ENCODE measurements at regions not wholly inside any gene's neighbourhood (a gene's known extent, or its start where the extent isn't known, plus 50 kb on each side); places are given as distances from the start of the nearest gene placed in this dataset.

GRCh38 chr4:152024881-152025280 is 264.1 kb upstream of the GATB start:
- Histone ChIP-seq H3K27ac (ENCODE audit: low read depth, low read length) (no peak overlapping the region), H3K9ac (ENCODE audit: low read depth in 1 of 2, low read length in 2 of 2) (no peak overlapping the region), H3K36me3 (ENCODE audit: control insufficient read depth in 1 of 2, insufficient read depth in 2 of 2, low read length in 2 of 2) (no peaks in the 10 kb centered on the region), H3K4me3 (ENCODE audit: low read depth in 1 of 2, low read length in 2 of 2) (no peak overlapping the region), H3K9me3 (ENCODE audit: control insufficient read depth in 1 of 2, low read length in 2 of 2) (no peaks in the 10 kb centered on the region), H3K4me1 (ENCODE audit: control insufficient read depth in 1 of 2, insufficient read depth in 2 of 2, low read length in 2 of 2) (no peaks in the 10 kb centered on the region), H3K27me3 (ENCODE audit: control insufficient read depth in 1 of 2, insufficient read depth in 2 of 2, low read length in 2 of 2) (no peaks in the 10 kb centered on the region)

- H3K4me1 ChIP-seq (ENCODE audit: control insufficient read depth in 1 of 2, insufficient read depth in 2 of 2, low read length in 2 of 2), result no peaks in the 10 kb centered on the region
- H3K9me3 ChIP-seq (ENCODE audit: control insufficient read depth in 1 of 2, low read length in 2 of 2), result no peaks in the 10 kb centered on the region
- H3K27me3 ChIP-seq (ENCODE audit: control insufficient read depth in 1 of 2, insufficient read depth in 2 of 2, low read length in 2 of 2), result no peaks in the 10 kb centered on the region
- no peak overlapping the region for H3K27ac ChIP-seq (ENCODE audit: low read depth, low read length)
- no peak overlapping the region for H3K9ac ChIP-seq (ENCODE audit: low read depth in 1 of 2, low read length in 2 of 2)
- no peak overlapping the region for H3K4me3 ChIP-seq (ENCODE audit: low read depth in 1 of 2, low read length in 2 of 2)
- no peaks in the 10 kb centered on the region for H3K36me3 ChIP-seq (ENCODE audit: control insufficient read depth in 1 of 2, insufficient read depth in 2 of 2, low read length in 2 of 2)
Measured at GRCh38 chr4:152023674-152024073, 262.9 kb upstream of the GATB start.

GRCh38 chr4:152022543-152022942 is 261.7 kb upstream of the GATB start:
- no peaks in the 10 kb centered on the region for H3K9me3 ChIP-seq (ENCODE audit: control insufficient read depth in 1 of 2, low read length in 2 of 2)
- no peak overlapping the region for H3K9ac ChIP-seq (ENCODE audit: low read depth in 1 of 2, low read length in 2 of 2)
- H3K4me3 ChIP-seq (ENCODE audit: low read depth in 1 of 2, low read length in 2 of 2), result no peak overlapping the region
- no peaks in the 10 kb centered on the region for H3K27me3 ChIP-seq (ENCODE audit: control insufficient read depth in 1 of 2, insufficient read depth in 2 of 2, low read length in 2 of 2)
- no peak overlapping the region for H3K27ac ChIP-seq (ENCODE audit: low read depth, low read length)
- no peaks in the 10 kb centered on the region for H3K36me3 ChIP-seq (ENCODE audit: control insufficient read depth in 1 of 2, insufficient read depth in 2 of 2, low read length in 2 of 2)
- H3K4me1 ChIP-seq (ENCODE audit: control insufficient read depth in 1 of 2, insufficient read depth in 2 of 2, low read length in 2 of 2), result no peaks in the 10 kb centered on the region

- no peaks in the 10 kb centered on the region for H3K27me3 ChIP-seq (ENCODE audit: control insufficient read depth in 1 of 2, insufficient read depth in 2 of 2, low read length in 2 of 2)
- no peaks in the 10 kb centered on the region for H3K9me3 ChIP-seq (ENCODE audit: control insufficient read depth in 1 of 2, low read length in 2 of 2)
- H3K27ac ChIP-seq (ENCODE audit: low read depth, low read length), result no peak overlapping the region
- no peaks in the 10 kb centered on the region for H3K4me1 ChIP-seq (ENCODE audit: control insufficient read depth in 1 of 2, insufficient read depth in 2 of 2, low read length in 2 of 2)
- no peak overlapping the region for H3K4me3 ChIP-seq (ENCODE audit: low read depth in 1 of 2, low read length in 2 of 2)
- no peak overlapping the region for H3K9ac ChIP-seq (ENCODE audit: low read depth in 1 of 2, low read length in 2 of 2)
- H3K36me3 ChIP-seq (ENCODE audit: control insufficient read depth in 1 of 2, insufficient read depth in 2 of 2, low read length in 2 of 2), result no peaks in the 10 kb centered on the region
Measured at GRCh38 chr4:152021788-152022438, 261.1 kb upstream of the GATB start.

- H3K9ac ChIP-seq (ENCODE audit: low read depth in 1 of 2, low read length in 2 of 2), result no peak overlapping the region
- H3K9me3 ChIP-seq (ENCODE audit: control insufficient read depth in 1 of 2, low read length in 2 of 2), result no peaks in the 10 kb centered on the region
- H3K27me3 ChIP-seq (ENCODE audit: control insufficient read depth in 1 of 2, insufficient read depth in 2 of 2, low read length in 2 of 2), result no peaks in the 10 kb centered on the region
- H3K36me3 ChIP-seq (ENCODE audit: control insufficient read depth in 1 of 2, insufficient read depth in 2 of 2, low read length in 2 of 2), result no peaks in the 10 kb centered on the region
- H3K4me3 ChIP-seq (ENCODE audit: low read depth in 1 of 2, low read length in 2 of 2), result no peak overlapping the region
- H3K27ac ChIP-seq (ENCODE audit: low read depth, low read length), result no peak overlapping the region
- H3K4me1 ChIP-seq (ENCODE audit: control insufficient read depth in 1 of 2, insufficient read depth in 2 of 2, low read length in 2 of 2), result no peaks in the 10 kb centered on the region
Measured at GRCh38 chr4:152020073-152020472, 259.3 kb upstream of the GATB start.

- Histone ChIP-seq H3K27me3 (ENCODE audit: control insufficient read depth in 1 of 2, insufficient read depth in 2 of 2, low read length in 2 of 2) (no peaks in the 10 kb centered on the region), H3K36me3 (ENCODE audit: control insufficient read depth in 1 of 2, insufficient read depth in 2 of 2, low read length in 2 of 2) (no peaks in the 10 kb centered on the region), H3K9me3 (ENCODE audit: control insufficient read depth in 1 of 2, low read length in 2 of 2) (no peaks in the 10 kb centered on the region), H3K27ac (ENCODE audit: low read depth, low read length) (no peak overlapping the region), H3K4me3 (ENCODE audit: low read depth in 1 of 2, low read length in 2 of 2) (no peak overlapping the region), H3K4me1 (ENCODE audit: control insufficient read depth in 1 of 2, insufficient read depth in 2 of 2, low read length in 2 of 2) (no peaks in the 10 kb centered on the region), H3K9ac (ENCODE audit: low read depth in 1 of 2, low read length in 2 of 2) (no peak overlapping the region)
Measured at GRCh38 chr4:152016303-152016620, 255.5 kb upstream of the GATB start.

- Histone ChIP-seq H3K9ac (ENCODE audit: low read depth in 1 of 2, low read length in 2 of 2) (no peak overlapping the region), H3K36me3 (ENCODE audit: control insufficient read depth in 1 of 2, insufficient read depth in 2 of 2, low read length in 2 of 2) (no peaks in the 10 kb centered on the region), H3K27ac (ENCODE audit: low read depth, low read length) (no peak overlapping the region), H3K27me3 (ENCODE audit: control insufficient read depth in 1 of 2, insufficient read depth in 2 of 2, low read length in 2 of 2) (no peaks in the 10 kb centered on the region), H3K4me3 (ENCODE audit: low read depth in 1 of 2, low read length in 2 of 2) (no peak overlapping the region), H3K9me3 (ENCODE audit: control insufficient read depth in 1 of 2, low read length in 2 of 2) (no peaks in the 10 kb centered on the region), H3K4me1 (ENCODE audit: control insufficient read depth in 1 of 2, insufficient read depth in 2 of 2, low read length in 2 of 2) (no peaks in the 10 kb centered on the region)
Measured at GRCh38 chr4:152015597-152016302, 254.9 kb upstream of the GATB start.

GRCh38 chr4:152014280-152014679 is 253.5 kb upstream of the GATB start:
- Histone ChIP-seq H3K9me3 (ENCODE audit: control insufficient read depth in 1 of 2, low read length in 2 of 2) (no peaks in the 10 kb centered on the region), H3K27ac (ENCODE audit: low read depth, low read length) (no peak overlapping the region), H3K4me3 (ENCODE audit: low read depth in 1 of 2, low read length in 2 of 2) (no peak overlapping the region), H3K27me3 (ENCODE audit: control insufficient read depth in 1 of 2, insufficient read depth in 2 of 2, low read length in 2 of 2) (no peaks in the 10 kb centered on the region), H3K36me3 (ENCODE audit: control insufficient read depth in 1 of 2, insufficient read depth in 2 of 2, low read length in 2 of 2) (no peaks in the 10 kb centered on the region), H3K4me1 (ENCODE audit: control insufficient read depth in 1 of 2, insufficient read depth in 2 of 2, low read length in 2 of 2) (no peaks in the 10 kb centered on the region), H3K9ac (ENCODE audit: low read depth in 1 of 2, low read length in 2 of 2) (no peak overlapping the region)

- H3K9ac ChIP-seq (ENCODE audit: low read depth in 1 of 2, low read length in 2 of 2), result no peak overlapping the region
- H3K9me3 ChIP-seq (ENCODE audit: control insufficient read depth in 1 of 2, low read length in 2 of 2), result no peaks in the 10 kb centered on the region
- no peak overlapping the region for H3K27ac ChIP-seq (ENCODE audit: low read depth, low read length)
- H3K36me3 ChIP-seq (ENCODE audit: control insufficient read depth in 1 of 2, insufficient read depth in 2 of 2, low read length in 2 of 2), result no peaks in the 10 kb centered on the region
- H3K4me1 ChIP-seq (ENCODE audit: control insufficient read depth in 1 of 2, insufficient read depth in 2 of 2, low read length in 2 of 2), result no peaks in the 10 kb centered on the region
- peaks cover 0 to 4% of the 10 kb centered on the region in 2 donors for H3K27me3 ChIP-seq (ENCODE audit: control insufficient read depth in 1 of 2, insufficient read depth in 2 of 2, low read length in 2 of 2)
- no peak overlapping the region for H3K4me3 ChIP-seq (ENCODE audit: low read depth in 1 of 2, low read length in 2 of 2)
Measured at GRCh38 chr4:152011469-152011868, 250.7 kb upstream of the GATB start.

GRCh38 chr4:152010710-152011079 is 249.9 kb upstream of the GATB start:
- Histone ChIP-seq H3K27me3 (ENCODE audit: control insufficient read depth in 1 of 2, insufficient read depth in 2 of 2, low read length in 2 of 2) (peaks cover 0 to 8% of the 10 kb centered on the region in 2 donors), H3K9me3 (ENCODE audit: control insufficient read depth in 1 of 2, low read length in 2 of 2) (no peaks in the 10 kb centered on the region), H3K4me1 (ENCODE audit: control insufficient read depth in 1 of 2, insufficient read depth in 2 of 2, low read length in 2 of 2) (no peaks in the 10 kb centered on the region), H3K4me3 (ENCODE audit: low read depth in 1 of 2, low read length in 2 of 2) (no peak overlapping the region), H3K27ac (ENCODE audit: low read depth, low read length) (no peak overlapping the region), H3K36me3 (ENCODE audit: control insufficient read depth in 1 of 2, insufficient read depth in 2 of 2, low read length in 2 of 2) (no peaks in the 10 kb centered on the region), H3K9ac (ENCODE audit: low read depth in 1 of 2, low read length in 2 of 2) (no peak overlapping the region)

Measured in duodenal mucosa (tissue), 2 donors.